ENCODE measurements at regions not wholly inside any gene's neighbourhood (a gene's known extent, or its start where the extent isn't known, plus 50 kb on each side); places are given as distances from the start of the nearest gene placed in this dataset.

DNA sequence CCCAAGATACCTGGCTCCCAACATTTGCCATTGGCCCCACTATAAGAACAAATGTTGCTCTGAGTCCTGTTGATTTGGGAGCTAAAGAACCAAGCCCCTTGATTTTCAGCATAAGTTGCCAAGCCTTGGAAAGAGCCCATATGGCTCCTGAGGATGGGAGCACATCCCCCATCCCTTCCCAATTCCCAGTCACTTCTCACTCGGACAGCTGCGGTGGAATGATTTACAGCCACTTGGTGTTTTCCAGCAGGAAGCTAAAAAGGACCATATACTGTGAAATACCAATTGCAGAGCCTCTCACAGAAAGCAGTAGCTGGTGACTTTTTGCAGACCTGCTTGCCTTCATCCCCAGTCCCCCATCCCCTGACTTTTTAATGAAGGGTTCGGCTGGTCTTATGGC lies 524.6 kb downstream of the GRIN2A start:
- Histone ChIP-seq H3K9me3 (replicated peaks; ENCODE audit: insufficient read depth, low read length) (no peaks in the 10 kb centered on the region), H3K27me3 (replicated peaks; ENCODE audit: insufficient read depth, low read length) (no peaks in the 10 kb centered on the region), H3K4me1 (ENCODE audit: low read length) (no peaks in the 10 kb centered on the region), H3K4me3 (ENCODE audit: low read length) (no peak overlapping the region), H3K36me3 (replicated peaks; ENCODE audit: insufficient read depth, low read length) (no peaks in the 10 kb centered on the region), H4K20me1 (ENCODE audit: insufficient read depth, low read length) (no peaks in the 10 kb centered on the region), H3K79me2 (ENCODE audit: low read length) (no peaks in the 10 kb centered on the region), H3K4me2 (ENCODE audit: low read depth, low read length) (no peak overlapping the region), H2AFZ (ENCODE audit: low read length) (no peak overlapping the region), H3K27ac (ENCODE audit: low read length) (no peak overlapping the region), H3K9ac (ENCODE audit: low read length) (no peak overlapping the region), H3K9me2 (replicated peaks; ENCODE audit: insufficient read depth, low read length) (no peaks in the 10 kb centered on the region), H3F3A (ENCODE audit: insufficient read depth, low read length) (no peaks in the 10 kb centered on the region)
- DNase-seq, result no peak
- TF ChIP-seq EZH2phosphoT487 (IDR thresholded peaks at IDR 0.05; ENCODE audit: low read length), result no peak
- TF ChIP-seq CTCF (IDR thresholded peaks at IDR 0.05; ENCODE audit: low read length), result no peak
- no peak for TF ChIP-seq EZH2 (optimal IDR thresholded peaks at IDR 0.05; ENCODE audit: low read depth, low read length)

DNA sequence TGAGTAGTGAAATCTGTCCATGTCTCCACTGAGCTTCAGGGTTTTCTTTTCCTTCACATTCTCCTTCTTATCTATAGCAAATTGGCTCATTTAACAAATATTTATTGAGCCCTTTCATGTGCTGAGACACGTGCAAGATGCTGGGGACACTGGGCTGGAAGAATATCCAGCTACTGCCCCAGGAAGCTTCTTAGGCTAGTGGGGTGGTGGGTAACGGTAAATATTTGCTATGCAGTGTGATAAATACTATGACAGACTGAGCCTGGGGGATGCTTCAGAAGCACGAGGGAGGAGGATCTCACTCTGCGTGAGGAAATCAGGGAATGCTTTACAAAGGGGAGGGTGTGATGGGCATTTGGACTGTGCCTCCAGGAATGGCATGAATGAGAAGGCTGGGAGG lies 524.1 kb downstream of the GRIN2A start:
- TF ChIP-seq CTCF (IDR thresholded peaks at IDR 0.05; ENCODE audit: low read length), result no peak
- TF ChIP-seq EZH2 (optimal IDR thresholded peaks at IDR 0.05; ENCODE audit: low read depth, low read length), result no peak
- no peak for TF ChIP-seq EZH2phosphoT487 (IDR thresholded peaks at IDR 0.05; ENCODE audit: low read length)

DNA sequence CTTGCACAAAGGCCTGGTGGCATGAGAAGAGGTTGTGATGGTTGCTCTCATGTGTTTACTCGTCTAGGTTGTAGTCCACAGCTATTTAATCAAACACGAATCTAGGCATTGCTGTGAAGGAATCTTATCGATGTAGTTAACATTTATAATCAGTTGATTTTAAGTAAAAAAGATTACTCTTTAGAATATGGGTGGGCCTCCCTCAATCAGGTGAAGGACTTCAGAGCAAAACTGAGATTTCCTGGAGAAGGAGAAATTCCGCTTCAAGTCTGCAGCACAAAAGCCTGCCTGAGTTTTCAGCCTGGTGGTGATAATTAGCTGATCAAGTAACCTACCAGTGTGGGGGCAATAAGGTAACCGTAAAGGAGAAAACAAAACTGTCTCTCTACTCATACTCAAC lies 523.6 kb downstream of the GRIN2A start:
- no peak overlapping the region for H2AFZ ChIP-seq (ENCODE audit: low read length)

More for the DNA sequence above, 524.1 kb downstream of the GRIN2A start:
- H3K9me3 ChIP-seq (replicated peaks; ENCODE audit: insufficient read depth, low read length), result no peaks in the 10 kb centered on the region
- no peaks in the 10 kb centered on the region for H4K20me1 ChIP-seq (ENCODE audit: insufficient read depth, low read length)
- H3K9ac ChIP-seq (ENCODE audit: low read length), result no peak overlapping the region
- H2AFZ ChIP-seq (ENCODE audit: low read length), result no peak overlapping the region
- no peak overlapping the region for H3K27ac ChIP-seq (ENCODE audit: low read length)
- no peaks in the 10 kb centered on the region for H3K9me2 ChIP-seq (replicated peaks; ENCODE audit: insufficient read depth, low read length)
- no peak for DNase-seq
- no peaks in the 10 kb centered on the region for H3K79me2 ChIP-seq (ENCODE audit: low read length)
- no peaks in the 10 kb centered on the region for H3F3A ChIP-seq (ENCODE audit: insufficient read depth, low read length)
- H3K4me3 ChIP-seq (ENCODE audit: low read length), result no peak overlapping the region
- H3K4me1 ChIP-seq (ENCODE audit: low read length), result no peaks in the 10 kb centered on the region
- H3K27me3 ChIP-seq (replicated peaks; ENCODE audit: insufficient read depth, low read length), result no peaks in the 10 kb centered on the region
- no peaks in the 10 kb centered on the region for H3K36me3 ChIP-seq (replicated peaks; ENCODE audit: insufficient read depth, low read length)
- no peak overlapping the region for H3K4me2 ChIP-seq (ENCODE audit: low read depth, low read length)

GRCh38 chr16:9660898-9661297 lies 521.3 kb downstream of the GRIN2A start:
- Histone ChIP-seq H3K79me2 (ENCODE audit: low read length) (no peaks in the 10 kb centered on the region), H3K4me2 (ENCODE audit: low read depth, low read length) (no peak overlapping the region), H3K9me3 (replicated peaks; ENCODE audit: insufficient read depth, low read length) (no peaks in the 10 kb centered on the region), H4K20me1 (ENCODE audit: insufficient read depth, low read length) (no peaks in the 10 kb centered on the region), H3F3A (ENCODE audit: insufficient read depth, low read length) (no peaks in the 10 kb centered on the region), H3K36me3 (replicated peaks; ENCODE audit: insufficient read depth, low read length) (no peaks in the 10 kb centered on the region), H3K4me3 (ENCODE audit: low read length) (no peak overlapping the region), H2AFZ (ENCODE audit: low read length) (no peak overlapping the region), H3K4me1 (ENCODE audit: low read length) (no peaks in the 10 kb centered on the region), H3K27me3 (replicated peaks; ENCODE audit: insufficient read depth, low read length) (no peaks in the 10 kb centered on the region), H3K9me2 (replicated peaks; ENCODE audit: insufficient read depth, low read length) (no peaks in the 10 kb centered on the region), H3K9ac (ENCODE audit: low read length) (no peak overlapping the region), H3K27ac (ENCODE audit: low read length) (no peak overlapping the region)
- TF ChIP-seq CTCF (IDR thresholded peaks at IDR 0.05; ENCODE audit: low read length), result no peak
- DNase-seq, result no peak

More for the DNA sequence above, 523.6 kb downstream of the GRIN2A start:
- Histone ChIP-seq H3K4me1 (ENCODE audit: low read length) (no peaks in the 10 kb centered on the region), H3K27me3 (replicated peaks; ENCODE audit: insufficient read depth, low read length) (no peaks in the 10 kb centered on the region), H3K79me2 (ENCODE audit: low read length) (no peaks in the 10 kb centered on the region), H3K9ac (ENCODE audit: low read length) (no peak overlapping the region), H3K27ac (ENCODE audit: low read length) (no peak overlapping the region), H3K4me3 (ENCODE audit: low read length) (no peak overlapping the region), H3K9me2 (replicated peaks; ENCODE audit: insufficient read depth, low read length) (no peaks in the 10 kb centered on the region), H4K20me1 (ENCODE audit: insufficient read depth, low read length) (no peaks in the 10 kb centered on the region), H3F3A (ENCODE audit: insufficient read depth, low read length) (no peaks in the 10 kb centered on the region), H3K9me3 (replicated peaks; ENCODE audit: insufficient read depth, low read length) (no peaks in the 10 kb centered on the region), H3K36me3 (replicated peaks; ENCODE audit: insufficient read depth, low read length) (no peaks in the 10 kb centered on the region), H3K4me2 (ENCODE audit: low read depth, low read length) (no peak overlapping the region)
- TF ChIP-seq EZH2phosphoT487 (IDR thresholded peaks at IDR 0.05; ENCODE audit: low read length), result no peak
- no peak for TF ChIP-seq EZH2 (optimal IDR thresholded peaks at IDR 0.05; ENCODE audit: low read depth, low read length)
- DNase-seq, result no peak
